ENCODE measurements at regions not wholly inside any gene's neighbourhood (a gene's known extent, or its start where the extent isn't known, plus 50 kb on each side); places are given as distances from the start of the nearest gene placed in this dataset.

DNA sequence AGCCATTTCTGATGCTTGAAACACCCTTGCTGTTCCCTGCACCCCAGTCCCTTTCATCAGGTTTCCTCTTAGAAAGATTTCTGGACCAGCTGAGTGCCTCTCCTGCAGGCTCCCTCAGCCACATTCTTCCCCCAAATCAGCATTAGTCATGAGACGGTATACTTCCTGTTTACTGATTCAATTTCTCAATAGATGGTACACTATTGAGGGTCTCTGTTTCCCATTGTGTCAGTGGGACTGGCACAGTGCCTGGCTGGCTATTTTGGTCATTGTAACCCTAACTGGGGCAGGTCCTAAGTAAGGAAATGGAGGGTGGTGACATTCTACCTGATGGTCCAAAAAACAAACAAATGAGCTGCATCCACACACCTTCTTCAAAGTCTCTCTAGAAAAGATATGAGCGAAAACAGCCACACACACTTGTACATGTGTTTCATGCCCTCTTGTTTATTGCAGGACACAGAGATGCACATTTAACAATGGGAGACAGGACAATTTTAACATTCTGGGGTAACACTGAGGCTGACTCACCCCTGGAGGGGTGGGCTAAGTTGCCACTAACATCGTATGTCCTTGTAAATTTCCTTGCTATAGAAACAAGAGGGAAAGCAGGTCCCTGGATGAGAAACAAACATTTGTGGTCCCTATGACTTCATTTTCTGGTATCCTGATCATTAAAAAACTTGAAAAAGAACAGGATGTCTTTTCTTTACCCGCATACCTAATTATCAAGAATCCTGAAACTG lies 77.5 kb downstream of the RRAGC start:
- ChIA-PET RAD21 (ENCODE audit: low non-redundant PET in 1 of 2, low total read pairs in 2 of 2, uncharacterized antibody in 2 of 2, unreplicated experiment in 2 of 2) (no interaction called here), CTCF (no interaction called here), POLR2A (no interaction called here)
- peaks cover 16 to 19% of the 10 kb centered on the region in 2 experiments for H3K4me1 ChIP-seq (ENCODE audit: control insufficient read depth in 1 of 2, insufficient read depth in 2 of 2, low read length in 2 of 2)
- no peak overlapping the region for H3K4me2 ChIP-seq (ENCODE audit: low read length)
- BruUV-seq (replicated peaks) = no TSS peak
- H3K27me3 ChIP-seq (ENCODE audit: insufficient read depth, low read length) = peaks cover 12% of the 10 kb centered on the region; the same call in 1 of the 2 replicates
- TF ChIP-seq JUND (IDR thresholded peaks at IDR 0.05) (no peak), ELF1 (IDR thresholded peaks at IDR 0.05; ENCODE audit: borderline replicate concordance, low read depth) (no peak), MAX (IDR thresholded peaks at IDR 0.05) (no peak), SP1 (IDR thresholded peaks at IDR 0.05; ENCODE audit: low read depth) (no peak), FOSL1 (IDR thresholded peaks at IDR 0.05; ENCODE audit: low read depth) (no peak)
- TF ChIP-seq, protein P1, sequence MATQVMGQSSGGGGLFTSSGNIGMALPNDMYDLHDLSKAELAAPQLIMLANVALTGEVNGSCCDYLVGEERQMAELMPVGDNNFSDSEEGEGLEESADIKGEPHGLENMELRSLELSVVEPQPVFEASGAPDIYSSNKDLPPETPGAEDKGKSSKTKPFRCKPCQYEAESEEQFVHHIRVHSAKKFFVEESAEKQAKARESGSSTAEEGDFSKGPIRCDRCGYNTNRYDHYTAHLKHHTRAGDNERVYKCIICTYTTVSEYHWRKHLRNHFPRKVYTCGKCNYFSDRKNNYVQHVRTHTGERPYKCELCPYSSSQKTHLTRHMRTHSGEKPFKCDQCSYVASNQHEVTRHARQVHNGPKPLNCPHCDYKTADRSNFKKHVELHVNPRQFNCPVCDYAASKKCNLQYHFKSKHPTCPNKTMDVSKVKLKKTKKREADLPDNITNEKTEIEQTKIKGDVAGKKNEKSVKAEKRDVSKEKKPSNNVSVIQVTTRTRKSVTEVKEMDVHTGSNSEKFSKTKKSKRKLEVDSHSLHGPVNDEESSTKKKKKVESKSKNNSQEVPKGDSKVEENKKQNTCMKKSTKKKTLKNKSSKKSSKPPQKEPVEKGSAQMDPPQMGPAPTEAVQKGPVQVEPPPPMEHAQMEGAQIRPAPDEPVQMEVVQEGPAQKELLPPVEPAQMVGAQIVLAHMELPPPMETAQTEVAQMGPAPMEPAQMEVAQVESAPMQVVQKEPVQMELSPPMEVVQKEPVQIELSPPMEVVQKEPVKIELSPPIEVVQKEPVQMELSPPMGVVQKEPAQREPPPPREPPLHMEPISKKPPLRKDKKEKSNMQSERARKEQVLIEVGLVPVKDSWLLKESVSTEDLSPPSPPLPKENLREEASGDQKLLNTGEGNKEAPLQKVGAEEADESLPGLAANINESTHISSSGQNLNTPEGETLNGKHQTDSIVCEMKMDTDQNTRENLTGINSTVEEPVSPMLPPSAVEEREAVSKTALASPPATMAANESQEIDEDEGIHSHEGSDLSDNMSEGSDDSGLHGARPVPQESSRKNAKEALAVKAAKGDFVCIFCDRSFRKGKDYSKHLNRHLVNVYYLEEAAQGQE (IDR thresholded peaks at IDR 0.05; ENCODE audit: low read depth) = no peak
- TF ChIP-seq, protein P2, sequence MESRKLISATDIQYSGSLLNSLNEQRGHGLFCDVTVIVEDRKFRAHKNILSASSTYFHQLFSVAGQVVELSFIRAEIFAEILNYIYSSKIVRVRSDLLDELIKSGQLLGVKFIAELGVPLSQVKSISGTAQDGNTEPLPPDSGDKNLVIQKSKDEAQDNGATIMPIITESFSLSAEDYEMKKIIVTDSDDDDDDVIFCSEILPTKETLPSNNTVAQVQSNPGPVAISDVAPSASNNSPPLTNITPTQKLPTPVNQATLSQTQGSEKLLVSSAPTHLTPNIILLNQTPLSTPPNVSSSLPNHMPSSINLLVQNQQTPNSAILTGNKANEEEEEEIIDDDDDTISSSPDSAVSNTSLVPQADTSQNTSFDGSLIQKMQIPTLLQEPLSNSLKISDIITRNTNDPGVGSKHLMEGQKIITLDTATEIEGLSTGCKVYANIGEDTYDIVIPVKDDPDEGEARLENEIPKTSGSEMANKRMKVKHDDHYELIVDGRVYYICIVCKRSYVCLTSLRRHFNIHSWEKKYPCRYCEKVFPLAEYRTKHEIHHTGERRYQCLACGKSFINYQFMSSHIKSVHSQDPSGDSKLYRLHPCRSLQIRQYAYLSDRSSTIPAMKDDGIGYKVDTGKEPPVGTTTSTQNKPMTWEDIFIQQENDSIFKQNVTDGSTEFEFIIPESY (IDR thresholded peaks at IDR 0.05; ENCODE audit: extremely low read depth, insufficient replicate concordance, low read length) = no peak
- no peak overlapping the region for H3K9ac ChIP-seq (ENCODE audit: low read length)
- no peaks in the 10 kb centered on the region for H3K79me2 ChIP-seq (ENCODE audit: insufficient read depth, low read length)
- no peak overlapping the region for H3K4me3 ChIP-seq (replicated peaks in 1 of 2; ENCODE audit: low read depth in 1 of 2, low read length in 2 of 2)
- no peaks in the 10 kb centered on the region for H3K36me3 ChIP-seq (ENCODE audit: control insufficient read depth in 1 of 2, insufficient read depth in 2 of 2, low read length in 2 of 2)
- intact Hi-C loops (cut with micrococcal nuclease) = no loop called here
- no peak for DNase-seq (ENCODE audit: low read depth, low spot score)
- no peaks in the 10 kb centered on the region for H3K9me2 ChIP-seq (ENCODE audit: insufficient read depth)
- H3K9me3 ChIP-seq (ENCODE audit: control insufficient read depth in 1 of 2, insufficient read depth in 1 of 2, low read depth in 1 of 2, low read length in 2 of 2) = no peaks in the 10 kb centered on the region
- no peak for ATAC-seq
- no peaks in the 10 kb centered on the region for H4K20me1 ChIP-seq (ENCODE audit: insufficient read depth)
- H2AFZ ChIP-seq (ENCODE audit: low read depth, low read length, poor library complexity, severe bottlenecking) = no peak overlapping the region
- H3K27ac ChIP-seq (ENCODE audit: low read depth, low read length) = no peak overlapping the region
